GM19397 (cell line): ENCODE measurements at regions not wholly inside any gene's neighbourhood (a gene's known extent, or its start where the extent isn't known, plus 50 kb on each side); places are given as distances from the start of the nearest gene placed in this dataset.
"Not testable (repeated sequence)": the region's sequence is repeated elsewhere in the genome, so short reads cannot be mapped to it uniquely, and the experiment has no call there.

Experiments
- ATAC-seq: cut with Tn5 transposase; IDR thresholded peaks from one replicate; pipeline ENCODE4 v1.9.1; 2021; ENCODE audit warnings: mild to moderate bottlenecking, moderate library complexity; ENCODE audit not compliant: unreplicated experiment

DNA sequence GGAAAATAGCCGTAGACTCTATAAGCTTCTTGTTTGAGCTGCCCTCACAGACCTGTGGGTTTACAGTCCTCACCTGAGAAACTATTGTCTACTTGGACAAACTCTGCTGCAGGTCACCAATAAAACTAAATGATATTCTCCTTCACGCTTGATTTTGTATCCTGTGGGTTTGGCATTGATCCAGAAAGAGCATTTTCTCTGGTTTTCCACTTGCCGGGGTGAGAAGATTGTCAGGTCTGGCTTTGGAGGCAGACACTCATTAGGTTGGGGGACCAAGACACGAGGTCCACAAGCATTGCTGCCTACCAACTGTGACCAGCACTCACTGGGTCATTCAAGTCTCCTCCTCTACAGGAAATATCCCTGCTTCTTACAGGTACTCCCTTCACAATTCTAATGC is 68.5 kb downstream of the CDC14C start:
- no peak for ATAC-seq

DNA sequence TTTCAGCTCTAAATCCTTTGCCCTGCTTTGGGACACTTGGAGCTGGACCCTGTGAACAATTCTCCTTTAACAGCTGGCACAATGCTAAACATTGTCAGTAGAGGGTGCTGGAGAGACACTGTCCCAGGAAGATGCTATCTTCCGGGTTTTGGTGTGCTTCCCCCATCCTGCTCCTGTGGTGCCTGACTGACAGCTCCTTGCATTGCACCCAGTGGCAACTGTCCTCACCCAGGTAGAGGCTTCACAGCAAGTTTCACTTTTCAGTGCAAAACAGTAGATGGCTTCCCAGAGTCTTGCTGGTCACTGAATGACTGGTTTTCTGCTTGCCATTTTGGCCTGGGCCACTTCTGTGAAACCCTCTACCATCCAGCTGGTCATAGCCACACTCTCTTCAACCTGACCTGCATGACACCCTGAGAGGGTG is 77.3 kb downstream of the CDC14C start:
- peak; percentile 100 for ATAC-seq

DNA sequence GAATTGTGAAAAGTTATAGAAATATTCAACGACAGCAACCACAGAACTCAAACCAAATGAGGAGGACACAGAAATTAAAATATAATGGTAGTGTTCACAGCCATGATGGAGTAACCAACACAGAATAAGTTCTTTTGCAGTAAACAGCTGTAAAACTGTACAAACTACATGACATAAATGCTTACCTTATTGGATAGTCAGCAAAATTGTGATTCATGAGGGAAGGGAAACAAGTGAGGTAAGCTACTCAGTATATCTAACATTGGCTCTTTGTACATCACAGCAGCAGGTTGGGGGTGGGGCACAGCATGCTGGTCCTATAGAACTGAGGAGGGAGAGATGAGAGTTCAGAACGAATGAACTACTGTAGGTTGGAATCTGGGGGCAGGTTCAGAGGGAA is 86.4 kb downstream of the CDC14C start:
- ATAC-seq, result no peak

DNA sequence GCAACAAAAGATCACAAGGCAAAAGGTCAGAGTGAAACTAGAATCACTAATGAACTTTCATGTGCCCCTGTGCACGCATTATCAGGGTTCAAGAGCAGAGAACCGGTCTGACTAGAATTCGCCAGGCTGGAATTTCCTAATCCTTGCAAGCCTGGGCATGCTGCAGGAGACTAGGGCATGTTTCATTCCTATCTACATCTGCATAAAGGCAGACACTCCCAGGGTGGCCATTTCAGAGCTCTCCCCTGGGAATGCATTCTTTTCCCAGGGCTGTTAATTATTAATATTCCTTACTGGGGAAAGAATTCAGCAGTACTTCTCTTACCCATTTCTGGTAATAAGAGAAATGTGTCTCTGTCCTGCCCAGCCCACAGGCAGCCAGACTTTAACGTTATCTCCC is 90.5 kb downstream of the CDC14C start:
- no peak for ATAC-seq

DNA sequence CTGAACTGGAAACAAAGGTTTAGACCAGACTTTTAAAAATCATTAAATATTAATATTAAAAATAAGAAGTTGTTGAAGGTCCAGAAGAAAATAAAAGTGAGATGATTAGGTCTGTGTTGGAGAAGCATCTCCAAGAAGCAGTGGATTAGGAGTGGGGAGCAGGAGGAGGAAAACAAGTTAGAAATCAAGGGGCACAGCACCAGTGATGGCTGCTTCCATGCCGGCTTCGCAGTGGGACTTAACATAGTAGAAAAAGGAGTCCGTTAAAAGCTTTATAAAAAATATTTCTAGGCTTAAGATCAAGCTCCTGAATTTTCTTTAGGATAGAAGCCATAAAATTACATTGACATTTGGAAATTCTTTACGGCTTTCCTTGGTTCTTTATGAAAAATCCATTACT is 95.8 kb downstream of the CDC14C start:
- no peak for ATAC-seq

DNA sequence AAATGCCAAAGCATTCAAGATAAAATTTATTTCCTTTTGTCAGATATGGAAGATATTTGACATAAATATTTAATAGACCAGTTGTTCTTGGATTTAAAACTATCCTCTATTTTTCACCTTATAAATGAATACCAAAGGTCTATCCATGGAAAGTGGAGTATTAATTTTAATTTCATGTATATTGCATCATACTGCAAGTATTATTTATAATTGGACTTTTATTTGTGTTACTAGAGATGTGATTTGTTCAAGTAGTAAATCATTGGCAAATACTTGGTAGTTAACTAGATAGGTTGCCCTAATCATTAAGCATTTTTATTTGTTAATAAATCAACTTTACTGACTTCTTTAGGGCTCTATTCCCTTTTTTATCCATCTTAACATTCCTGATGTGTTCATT is 98.1 kb downstream of the CDC14C start:
- ATAC-seq, result no peak

DNA sequence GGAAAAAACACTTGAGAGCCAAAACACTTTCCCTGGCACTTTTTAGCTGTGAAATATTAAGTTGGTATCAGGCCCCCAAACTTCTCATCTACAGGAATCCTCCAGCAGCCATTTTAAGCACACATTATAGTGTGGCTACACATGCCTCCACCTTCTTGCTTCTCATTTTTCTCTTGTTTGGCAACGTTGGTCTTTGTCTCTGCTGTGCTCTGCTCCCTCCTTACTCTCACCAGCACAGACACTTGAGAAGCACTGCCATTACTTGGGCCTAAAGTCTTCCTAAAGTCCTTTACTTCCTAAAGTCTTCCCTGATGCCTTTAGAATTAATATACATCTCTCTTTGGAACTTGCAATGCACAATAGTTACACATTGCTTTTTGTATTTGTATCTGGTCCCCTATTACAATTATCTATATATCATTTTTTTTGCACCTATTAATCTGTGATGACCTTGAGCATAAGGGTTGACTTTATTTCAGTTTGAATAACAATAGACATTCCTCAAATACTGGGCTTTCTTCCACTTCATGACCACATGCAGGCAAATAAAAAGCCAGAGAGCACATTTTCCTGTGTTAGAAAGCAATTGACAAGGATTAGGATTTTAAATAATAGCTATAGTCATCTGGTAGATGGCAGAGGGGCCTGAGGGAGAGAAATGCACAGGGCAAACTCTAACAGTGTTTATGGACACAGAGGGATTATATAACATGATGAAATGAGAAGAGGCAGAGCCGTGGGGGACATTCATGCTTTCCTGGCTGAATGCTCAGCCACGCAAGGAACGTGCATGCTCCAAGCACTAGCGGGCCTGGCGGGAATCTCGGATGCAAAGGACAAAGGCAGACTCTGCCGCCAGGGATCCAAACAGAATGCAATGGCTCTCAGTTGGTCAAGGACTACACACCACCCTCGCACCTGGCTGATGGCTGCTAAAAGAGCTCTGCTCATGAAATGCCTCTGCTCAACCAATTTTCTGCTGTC is 99.3 kb downstream of the CDC14C start:
- ATAC-seq, result no peak

DNA sequence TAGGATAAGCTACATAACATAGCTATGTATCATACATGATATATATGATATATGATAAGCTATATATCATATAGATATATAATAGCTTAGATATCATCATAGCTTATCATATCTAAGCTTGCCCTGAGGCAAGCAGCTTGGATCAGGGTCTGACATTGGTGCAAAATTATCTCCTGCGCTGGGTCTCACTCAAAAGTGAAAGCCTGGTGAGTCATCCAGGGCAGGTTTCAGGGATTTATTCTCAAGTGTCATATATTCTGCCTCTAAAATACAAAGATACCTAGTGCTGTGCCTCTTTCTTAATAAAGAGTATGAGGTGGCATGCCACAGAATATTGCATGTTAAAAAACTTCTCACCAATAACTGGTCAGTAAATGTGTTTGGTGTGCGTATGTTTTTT is 105.9 kb downstream of the CDC14C start:
- ATAC-seq, result no peak

DNA sequence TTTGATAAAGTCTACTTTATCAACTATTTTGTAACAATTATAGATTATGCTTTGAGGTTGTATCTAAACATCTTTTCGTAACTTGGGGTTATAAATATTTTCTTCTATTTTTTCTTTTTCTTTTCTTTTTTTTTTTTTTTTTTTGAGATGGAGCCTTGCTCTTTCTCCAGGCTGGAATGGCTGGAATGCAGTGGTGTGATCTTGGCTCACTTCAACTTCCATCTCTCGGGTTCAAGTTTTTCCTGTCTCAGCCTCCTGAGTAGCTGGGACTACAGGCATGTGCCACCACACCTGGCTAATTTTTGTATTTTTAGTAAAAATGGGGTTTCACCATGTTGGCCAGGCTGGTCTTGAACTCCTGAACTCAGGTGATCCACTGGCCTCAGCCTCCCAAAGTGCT is 108.8 kb downstream of the CDC14C start:
- not testable (repeated sequence) for ATAC-seq

DNA sequence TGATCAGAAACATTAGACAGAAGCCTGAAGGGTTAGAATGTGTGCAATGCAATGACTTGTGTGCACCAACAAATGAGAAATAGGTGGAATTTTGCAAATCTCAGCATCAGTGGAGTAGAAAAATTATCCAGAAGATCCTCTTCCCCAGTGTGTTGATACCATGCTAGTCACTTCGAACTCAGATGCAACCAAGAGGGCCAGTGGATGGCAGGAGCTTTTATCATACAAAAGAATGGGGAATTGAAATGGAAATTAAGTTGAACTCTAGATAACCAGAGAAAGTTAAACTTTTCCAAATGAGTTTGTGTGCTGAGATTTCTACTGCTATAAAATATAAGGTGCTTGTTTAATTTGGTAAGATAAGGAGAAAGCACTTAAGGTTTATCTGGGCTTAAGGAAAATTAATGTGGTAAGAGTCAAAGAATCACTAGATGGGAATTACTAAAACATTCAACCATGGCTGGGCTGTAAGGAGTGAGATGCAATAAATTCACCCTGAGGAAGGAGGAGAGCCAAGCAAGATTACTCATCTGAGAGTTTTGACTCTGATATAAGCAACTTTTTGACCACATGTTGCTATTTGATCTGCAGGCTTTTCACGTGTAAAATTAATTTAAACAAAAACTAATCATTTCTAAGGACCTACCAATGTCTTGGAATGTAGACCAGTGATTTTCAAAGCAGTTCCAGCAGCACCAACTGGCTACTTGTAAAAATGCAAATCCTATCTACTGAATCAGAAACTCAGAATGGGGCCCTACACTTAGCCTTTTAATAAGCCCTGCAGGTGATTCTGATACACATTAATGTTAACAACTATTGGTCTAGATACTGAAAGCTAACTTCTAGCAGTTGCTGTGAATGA is 113.2 kb downstream of the CDC14C start:
- ATAC-seq, result no peak

DNA sequence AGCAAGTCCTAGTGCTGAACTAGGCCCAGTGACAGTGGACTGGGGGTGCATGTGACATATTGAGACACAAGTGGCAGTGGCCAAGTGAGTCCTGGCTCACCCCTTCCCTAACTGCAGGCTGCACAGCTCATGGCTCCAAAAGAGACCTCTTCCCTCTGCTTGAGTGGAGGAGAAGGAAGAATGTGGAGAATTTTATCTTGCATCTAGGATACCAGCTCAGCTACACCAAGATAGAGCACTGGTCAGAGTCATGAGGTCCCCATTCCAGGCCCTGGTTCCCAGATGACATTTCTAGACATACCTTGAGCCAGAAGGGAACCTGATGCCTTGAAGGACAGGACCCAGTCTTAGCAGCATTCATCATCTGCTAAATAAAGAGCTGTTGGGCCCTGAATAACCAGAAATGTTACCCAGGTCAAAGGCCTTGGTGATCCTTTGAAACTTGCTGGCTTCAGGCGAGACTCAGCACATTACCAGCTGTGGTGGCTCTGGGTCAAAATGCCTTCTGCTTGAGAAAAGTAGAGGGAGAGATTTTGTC is 114.5 kb downstream of the CDC14C start:
- ATAC-seq, result no peak

DNA sequence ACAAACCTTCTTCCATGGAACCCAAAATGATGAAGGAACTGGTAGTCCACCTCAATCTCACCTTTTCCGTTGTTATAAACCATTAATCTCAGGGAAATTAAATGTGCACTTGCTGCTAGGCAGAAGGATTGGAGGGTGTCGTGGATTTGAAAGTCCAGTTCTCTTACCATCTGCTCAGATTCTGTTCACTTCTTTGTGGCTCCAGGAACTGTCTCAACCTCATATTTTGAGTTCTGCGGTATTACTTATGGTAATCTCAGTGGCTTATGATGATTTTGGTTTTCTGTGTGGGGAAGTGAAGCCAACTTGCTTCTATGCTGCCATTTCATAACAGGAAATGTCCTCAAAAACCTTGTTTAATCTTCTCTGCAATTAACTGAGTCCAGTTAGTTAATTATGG is 136.4 kb downstream of the CDC14C start:
- ATAC-seq, result no peak

DNA sequence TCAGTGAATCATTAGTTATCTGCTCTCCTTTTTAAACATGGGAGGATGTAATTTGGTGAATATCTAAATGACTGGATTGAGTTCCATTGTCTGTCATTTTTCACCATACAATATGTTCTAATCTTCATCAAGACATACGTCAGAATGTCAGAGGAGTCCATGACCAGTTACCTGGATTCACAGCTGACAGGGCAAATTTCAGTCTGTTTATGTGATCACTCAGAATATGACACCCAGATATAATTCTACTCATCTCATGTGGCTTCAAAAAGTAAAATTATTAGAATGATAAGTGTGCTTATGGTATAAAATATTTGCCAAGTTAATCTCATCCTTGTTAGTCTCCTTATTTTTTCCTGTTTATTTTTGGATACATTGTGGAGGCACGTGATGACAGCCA is 150.2 kb downstream of the CDC14C start:
- no peak for ATAC-seq

DNA sequence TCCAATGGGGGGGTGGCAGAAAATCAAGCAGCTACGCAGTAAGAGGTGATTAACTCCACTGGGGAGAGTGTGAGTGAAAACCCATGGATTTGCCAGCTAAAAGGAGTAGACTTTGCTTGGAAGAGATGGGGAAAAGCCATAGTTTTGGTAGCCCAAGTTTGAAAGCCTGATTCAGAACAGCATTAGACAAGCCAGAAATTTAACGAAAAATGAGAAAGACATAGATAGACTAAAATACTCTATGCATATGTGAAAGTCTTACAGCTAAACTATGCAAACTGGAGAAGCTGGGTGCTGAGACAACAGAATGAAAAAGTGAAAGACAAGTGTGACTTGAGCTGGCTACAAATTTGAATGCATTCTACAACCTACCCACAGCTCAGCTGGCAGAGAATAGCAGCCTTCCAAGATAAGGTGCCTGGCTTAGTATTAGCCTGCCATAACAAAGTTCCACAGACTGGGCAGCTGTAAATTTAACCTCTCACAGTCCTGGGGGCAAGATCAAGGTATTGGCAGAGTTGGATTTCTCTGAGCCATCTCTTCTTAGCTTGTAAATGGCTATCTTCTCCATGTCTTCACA is 156.6 kb downstream of the CDC14C start:
- ATAC-seq, result no peak

DNA sequence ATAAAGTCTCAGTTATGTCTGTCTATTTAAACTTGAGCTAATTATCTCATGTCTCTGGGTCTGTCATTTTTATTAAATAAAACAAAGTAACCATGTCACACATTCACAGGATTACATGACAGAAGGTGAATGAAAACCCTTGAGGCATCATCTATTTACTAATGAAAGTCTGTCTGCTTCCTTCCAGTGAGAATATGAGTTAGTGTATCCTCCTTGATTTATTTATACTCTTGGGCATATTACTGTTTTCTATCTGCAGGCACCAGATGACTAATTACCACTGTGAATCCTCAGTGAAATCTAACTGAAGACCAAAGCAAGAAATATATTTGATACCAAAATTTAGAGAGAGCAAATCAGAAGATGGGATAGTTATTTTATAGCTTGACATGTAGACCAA is 163.7 kb downstream of the CDC14C start:
- ATAC-seq, result no peak

DNA sequence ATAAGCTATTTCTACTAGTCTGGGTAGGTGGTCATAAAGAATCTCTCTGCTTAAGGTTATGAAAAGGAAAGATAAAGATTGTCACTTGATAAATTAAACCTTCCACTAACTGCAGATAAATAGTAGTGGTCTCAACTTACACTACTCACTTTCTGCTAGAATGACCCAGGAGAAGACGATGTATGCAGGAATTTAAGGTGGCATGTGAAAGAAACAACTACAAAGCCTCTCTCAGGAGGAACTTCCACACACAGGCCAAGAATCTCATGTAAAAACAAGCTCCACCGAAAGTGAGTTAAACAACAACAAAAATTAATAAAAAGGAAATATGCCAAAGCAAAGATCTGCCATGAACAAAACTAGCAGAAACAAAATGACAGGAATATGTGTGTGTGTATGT is 165.4 kb downstream of the CDC14C start:
- ATAC-seq, result no peak

DNA sequence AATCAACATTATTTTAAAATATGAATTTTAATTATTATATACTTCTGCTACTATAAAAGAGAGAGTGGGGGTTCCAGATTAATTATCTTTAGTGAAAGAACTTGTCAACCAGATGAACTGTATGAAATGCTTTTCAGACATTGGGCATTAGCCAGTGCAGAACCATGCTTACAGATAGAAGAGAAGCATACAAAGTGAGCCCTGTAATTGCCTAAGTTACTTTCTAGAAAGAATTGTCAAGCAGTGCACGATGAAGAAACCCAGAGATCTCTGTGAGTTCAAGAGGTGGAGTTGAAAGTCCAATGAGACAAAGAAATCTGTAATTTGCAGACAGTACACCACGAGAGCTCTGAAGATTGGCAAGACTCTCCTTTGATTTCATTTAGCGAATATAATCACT is 166.7 kb downstream of the CDC14C start:
- no peak for ATAC-seq

DNA sequence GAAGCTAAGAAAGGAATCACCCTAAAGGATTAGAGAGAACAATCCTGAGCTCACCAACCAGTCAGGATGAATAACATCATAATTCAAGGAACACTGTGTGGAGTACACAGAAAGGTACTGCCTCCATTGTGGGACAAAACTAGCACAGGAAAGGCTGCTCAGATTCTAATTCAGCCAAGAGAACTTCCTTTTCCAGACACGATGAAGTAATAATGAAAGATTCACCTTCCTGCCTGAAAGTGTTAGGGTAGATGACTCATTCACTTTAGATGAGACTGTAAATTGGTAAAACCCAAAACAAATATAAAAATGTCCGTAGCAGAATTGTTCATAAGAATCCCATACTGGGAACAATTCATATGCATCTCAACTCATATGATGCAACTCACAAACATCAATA is 167.2 kb downstream of the CDC14C start:
- ATAC-seq, result no peak

DNA sequence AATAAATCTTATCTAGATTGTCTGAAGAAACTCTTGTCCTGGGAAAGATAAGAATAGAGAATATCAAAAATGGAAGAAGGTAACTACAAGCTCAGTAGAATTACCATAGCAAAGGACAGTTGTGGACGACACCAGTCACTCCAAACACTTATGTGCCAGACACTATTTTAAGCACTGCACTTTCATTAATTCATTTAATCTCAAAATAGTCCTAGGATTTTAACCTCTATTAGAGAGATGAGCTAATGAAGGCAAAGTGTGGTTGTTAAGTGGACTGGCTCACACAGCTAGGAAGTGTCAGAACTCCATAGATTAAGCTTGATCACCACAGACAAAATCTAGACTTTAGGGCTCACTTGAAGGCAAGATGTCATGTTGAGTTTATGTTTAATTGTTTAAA is 168.9 kb downstream of the CDC14C start:
- ATAC-seq, result no peak

DNA sequence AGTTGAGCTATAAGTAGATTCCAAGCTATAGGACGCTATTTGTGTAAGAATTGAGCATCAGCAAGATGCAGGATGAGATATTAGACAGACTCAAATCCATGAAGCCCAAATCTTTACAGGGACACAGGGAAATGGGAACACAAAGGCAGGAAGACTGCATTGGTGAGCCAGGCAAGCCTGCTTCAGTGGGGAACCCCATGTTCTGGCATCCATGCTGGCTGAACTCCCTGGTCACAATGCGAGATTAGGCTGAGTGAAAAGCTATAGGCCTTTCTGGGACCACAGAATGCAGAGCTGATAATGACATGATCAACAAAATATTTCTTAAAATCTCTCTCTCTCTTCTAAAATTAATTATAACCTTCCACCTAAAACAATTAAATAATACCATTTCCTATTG is 170.5 kb downstream of the CDC14C start:
- ATAC-seq, result no peak

DNA sequence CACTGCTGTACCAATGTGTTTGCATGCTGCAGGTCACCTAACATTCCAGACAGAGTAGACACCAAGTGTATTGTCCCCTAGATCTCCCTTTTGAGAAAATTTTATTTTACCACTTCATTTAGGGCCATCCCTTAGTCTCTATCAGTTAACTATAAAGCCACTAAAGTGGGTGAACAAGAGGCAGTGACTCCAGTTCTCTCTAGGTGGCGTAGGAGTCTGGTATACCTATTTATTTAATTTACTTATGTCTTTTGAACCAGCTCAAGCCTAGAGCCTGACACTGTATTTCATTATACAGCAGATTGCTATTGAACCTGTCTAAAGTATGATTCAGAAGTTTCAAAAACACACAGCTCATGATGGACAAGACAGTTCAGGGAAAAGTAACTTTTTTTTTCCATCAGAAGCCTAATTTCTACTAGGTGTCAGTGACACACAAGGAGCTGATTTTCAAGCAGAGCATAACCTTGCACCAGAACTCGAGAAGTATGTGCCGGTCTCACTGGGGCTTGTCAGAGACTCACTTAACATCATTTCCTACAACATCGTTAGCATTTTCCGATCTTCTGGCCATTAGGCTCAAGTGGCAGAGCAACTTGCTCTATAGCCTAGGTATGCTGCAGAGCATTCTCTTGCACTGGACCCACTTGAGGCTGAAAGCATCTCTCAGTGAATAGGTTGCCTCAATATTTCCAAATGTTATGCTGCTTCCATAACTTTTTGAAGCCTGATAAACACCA is 175.4 kb downstream of the CDC14C start:
- no peak for ATAC-seq
